Neuron (in vitro differentiated cells): ENCODE measurements at regions not wholly inside any gene's neighbourhood (a gene's known extent, or its start where the extent isn't known, plus 50 kb on each side); places are given as distances from the start of the nearest gene placed in this dataset.
A peak's percentile ranks its signal among the peaks of the same experiment; 100 is the strongest.
"Not testable (repeated sequence)": the region's sequence is repeated elsewhere in the genome, so short reads cannot be mapped to it uniquely, and the experiment has no call there.

ENCODE experiments used
- H2AFZ ChIP-seq: one replicate; pipeline ENCODE4 v1.6.1; 2013; ENCODE audit warnings: low read depth, mild to moderate bottlenecking, inconsistent platforms, low read length, moderate library complexity
- H3K27me3 ChIP-seq: one replicate; pipeline ENCODE4 v1.6.1; 2013; ENCODE audit warnings: low read length; ENCODE audit not compliant: insufficient read depth
- H3K36me3 ChIP-seq: one replicate; pipeline ENCODE4 v1.6.1; 2013; ENCODE audit warnings: low read length; ENCODE audit not compliant: insufficient read depth
- H3K4me1 ChIP-seq: one replicate; pipeline ENCODE4 v1.6.1; 2013; ENCODE audit warnings: low read length; ENCODE audit not compliant: insufficient read depth
- H3K4me3 ChIP-seq: 2 replicates; pipeline ENCODE4 v1.5.1; 2013; ENCODE audit warnings: mild to moderate bottlenecking, low read length, moderate library complexity
- H3K9me3 ChIP-seq: one replicate; pipeline ENCODE4 v1.6.1; 2013; ENCODE audit warnings: low read length

GRCh38 chr5:97555644-97555981 is 372.6 kb upstream of the RIOK2 start:
- Histone ChIP-seq H2AFZ (no peak overlapping the region), H3K27me3 (no peaks in the 10 kb centered on the region), H3K36me3 (no peaks in the 10 kb centered on the region), H3K9me3 (no peaks in the 10 kb centered on the region), H3K4me1 (peaks cover 10% of the 10 kb centered on the region), H3K4me3 (no peak overlapping the region)

GRCh38 chr5:97559827-97560598 is 377.0 kb upstream of the RIOK2 start:
- no peaks in the 10 kb centered on the region for H3K36me3 ChIP-seq
- H3K4me1 ChIP-seq = peaks cover 10% of the 10 kb centered on the region
- no peaks in the 10 kb centered on the region for H3K27me3 ChIP-seq
- H3K9me3 ChIP-seq = no peaks in the 10 kb centered on the region
- H3K4me3 ChIP-seq = no peak overlapping the region
- peak overlapping the region; percentile 22 for H2AFZ ChIP-seq

GRCh38 chr5:97560599-97560993 is 377.5 kb upstream of the RIOK2 start:
- Histone ChIP-seq H3K27me3 (no peaks in the 10 kb centered on the region), H3K9me3 (no peaks in the 10 kb centered on the region), H2AFZ (peak overlapping the region; percentile 22), H3K4me1 (peaks cover 10% of the 10 kb centered on the region), H3K4me3 (no peak overlapping the region), H3K36me3 (no peaks in the 10 kb centered on the region)

- Histone ChIP-seq H3K36me3 (no peaks in the 10 kb centered on the region), H3K4me1 (peaks cover 10% of the 10 kb centered on the region), H3K27me3 (no peaks in the 10 kb centered on the region), H3K9me3 (peaks cover 3% of the 10 kb centered on the region), H2AFZ (no peak overlapping the region), H3K4me3 (no peak overlapping the region)
Observed at GRCh38 chr5:97563050-97563657, 380.1 kb upstream of the RIOK2 start.

GRCh38 chr5:97568382-97568781 is 385.3 kb upstream of the RIOK2 start:
- peaks cover 13% of the 10 kb centered on the region for H3K9me3 ChIP-seq
- no peaks in the 10 kb centered on the region for H3K4me1 ChIP-seq
- H3K4me3 ChIP-seq = no peak overlapping the region
- H3K27me3 ChIP-seq = no peaks in the 10 kb centered on the region
- H2AFZ ChIP-seq = no peak overlapping the region
- no peaks in the 10 kb centered on the region for H3K36me3 ChIP-seq

GRCh38 chr5:97570242-97570641 is 387.2 kb upstream of the RIOK2 start:
- H3K36me3 ChIP-seq = no peaks in the 10 kb centered on the region
- H2AFZ ChIP-seq = no peak overlapping the region
- H3K4me1 ChIP-seq = no peaks in the 10 kb centered on the region
- H3K4me3 ChIP-seq = no peak overlapping the region
- no peaks in the 10 kb centered on the region for H3K27me3 ChIP-seq
- H3K9me3 ChIP-seq = peaks cover 13% of the 10 kb centered on the region

- H3K27me3 ChIP-seq = no peaks in the 10 kb centered on the region
- H3K4me3 ChIP-seq = no peak overlapping the region
- peaks cover 3% of the 10 kb centered on the region for H3K4me1 ChIP-seq
- no peaks in the 10 kb centered on the region for H3K36me3 ChIP-seq
- no peak overlapping the region for H2AFZ ChIP-seq
- no peaks in the 10 kb centered on the region for H3K9me3 ChIP-seq
Observed at GRCh38 chr5:97575322-97575721, 392.3 kb upstream of the RIOK2 start.

- Histone ChIP-seq H3K27me3 (no peaks in the 10 kb centered on the region), H3K4me3 (no peak overlapping the region), H2AFZ (no peak overlapping the region), H3K9me3 (no peaks in the 10 kb centered on the region), H3K36me3 (no peaks in the 10 kb centered on the region), H3K4me1 (peaks cover 3% of the 10 kb centered on the region)
Observed at GRCh38 chr5:97576956-97577355, 393.9 kb upstream of the RIOK2 start.

GRCh38 chr5:97579977-97580376 is 396.9 kb upstream of the RIOK2 start:
- not testable (repeated sequence) for H3K27me3 ChIP-seq, H3K4me1 ChIP-seq, H2AFZ ChIP-seq, H3K9me3 ChIP-seq, H3K4me3 ChIP-seq, H3K36me3 ChIP-seq

- H3K27me3 ChIP-seq = no peaks in the 10 kb centered on the region
- H3K9me3 ChIP-seq = no peaks in the 10 kb centered on the region
- peaks cover 3% of the 10 kb centered on the region for H3K4me1 ChIP-seq
- no peak overlapping the region for H2AFZ ChIP-seq
- no peak overlapping the region for H3K4me3 ChIP-seq
- no peaks in the 10 kb centered on the region for H3K36me3 ChIP-seq
Observed at GRCh38 chr5:97580746-97581145, 397.7 kb upstream of the RIOK2 start.

- H3K36me3 ChIP-seq = no peaks in the 10 kb centered on the region
- H3K4me1 ChIP-seq = no peaks in the 10 kb centered on the region
- H2AFZ ChIP-seq = no peak overlapping the region
- no peak overlapping the region for H3K4me3 ChIP-seq
- no peaks in the 10 kb centered on the region for H3K27me3 ChIP-seq
- no peaks in the 10 kb centered on the region for H3K9me3 ChIP-seq
Observed at GRCh38 chr5:97591781-97592180, 408.7 kb upstream of the RIOK2 start.

- Histone ChIP-seq H2AFZ (no peak overlapping the region), H3K4me1 (no peaks in the 10 kb centered on the region), H3K9me3 (peaks cover 5% of the 10 kb centered on the region)
Observed at GRCh38 chr5:97600486-97600885, 417.4 kb upstream of the RIOK2 start.

GRCh38 chr5:97601651-97602050 is 418.6 kb upstream of the RIOK2 start:
- H3K4me1 ChIP-seq = no peaks in the 10 kb centered on the region
- H3K4me3 ChIP-seq = no peak overlapping the region
- H3K36me3 ChIP-seq = no peaks in the 10 kb centered on the region

More at GRCh38 chr5:97600486-97600885, 417.4 kb upstream of the RIOK2 start:
- Histone ChIP-seq H3K27me3 (no peaks in the 10 kb centered on the region), H3K36me3 (no peaks in the 10 kb centered on the region), H3K4me3 (no peak overlapping the region)

GRCh38 chr5:97606531-97606930 is 423.5 kb upstream of the RIOK2 start:
- H3K9me3 ChIP-seq = no peaks in the 10 kb centered on the region
- no peaks in the 10 kb centered on the region for H3K4me1 ChIP-seq
- H2AFZ ChIP-seq = no peak overlapping the region
- no peaks in the 10 kb centered on the region for H3K27me3 ChIP-seq
- no peaks in the 10 kb centered on the region for H3K36me3 ChIP-seq
- no peak overlapping the region for H3K4me3 ChIP-seq

More at GRCh38 chr5:97601651-97602050, 418.6 kb upstream of the RIOK2 start:
- Histone ChIP-seq H2AFZ (no peak overlapping the region), H3K9me3 (peaks cover 5% of the 10 kb centered on the region), H3K27me3 (no peaks in the 10 kb centered on the region)
